Mesothelial cell of epicardium (in vitro differentiated cells): ENCODE measurements at regions not wholly inside any gene's neighbourhood (a gene's known extent, or its start where the extent isn't known, plus 50 kb on each side); places are given as distances from the start of the nearest gene placed in this dataset.
A peak's percentile ranks its signal among the peaks of the same experiment; 100 is the strongest.
"Not testable (repeated sequence)": the region's sequence is repeated elsewhere in the genome, so short reads cannot be mapped to it uniquely, and the experiment has no call there.

Experiments used
- DNase-seq, 2 experiments: peaks; one replicate each; pipeline ENCODE4 v3.0.0; 2021; ENCODE audit warnings: low spot score in 2 of 2; ENCODE audit not compliant: unreplicated experiment in 2 of 2
- H3K27ac Mint-ChIP-seq: 2 replicates; pipeline ENCODE4 v1.8.0; 2021; ENCODE audit warnings: mixed read lengths
- H3K27me3 Mint-ChIP-seq: 2 replicates; pipeline ENCODE4 v1.8.0; 2021; ENCODE audit warnings: low read depth, mixed read lengths
- H3K36me3 Mint-ChIP-seq: 2 replicates; pipeline ENCODE4 v1.8.0; 2021; ENCODE audit warnings: mixed read lengths
- H3K4me1 Mint-ChIP-seq: 2 replicates; pipeline ENCODE4 v1.8.0; 2021; ENCODE audit warnings: mixed read lengths
- H3K4me3 Mint-ChIP-seq: 2 replicates; pipeline ENCODE4 v1.8.0; 2021; ENCODE audit warnings: mild to moderate bottlenecking, moderate library complexity, mixed read lengths
- H3K9me3 Mint-ChIP-seq: 2 replicates; pipeline ENCODE4 v1.8.0; 2021; ENCODE audit warnings: mixed read lengths
- CTCF ChIP-seq: fragments of 200-600 bp; sonication (generic); IDR thresholded peaks from one replicate; pipeline ENCODE4 v1.5.0; 2021; ENCODE audit warnings: antibody characterized with exemption; ENCODE audit not compliant: unreplicated experiment

- no peaks in the 10 kb centered on the region for H3K27me3 Mint-ChIP-seq
- no peaks in the 10 kb centered on the region for H3K36me3 Mint-ChIP-seq
- no peak for TF ChIP-seq CTCF
Observed at GRCh38 chr16:88132836-88133506, 181.7 kb downstream of the BANP start.

GRCh38 chr16:88133507-88133843 is 182.2 kb downstream of the BANP start:
- Mint-ChIP-seq H3K27ac (no peak overlapping the region), H3K4me1 (peaks cover 20% of the 10 kb centered on the region), H3K36me3 (no peaks in the 10 kb centered on the region), H3K9me3 (peaks cover 9% of the 10 kb centered on the region), H3K27me3 (no peaks in the 10 kb centered on the region), H3K4me3 (no peak overlapping the region)
- no peak for DNase-seq
- no peak for TF ChIP-seq CTCF

More at GRCh38 chr16:88132836-88133506, 181.7 kb downstream of the BANP start:
- H3K27ac Mint-ChIP-seq, result no peak overlapping the region
- H3K4me1 Mint-ChIP-seq, result peaks cover 20% of the 10 kb centered on the region
- no peak for DNase-seq
- H3K4me3 Mint-ChIP-seq, result no peak overlapping the region
- H3K9me3 Mint-ChIP-seq, result peaks cover 5% of the 10 kb centered on the region

- not testable (repeated sequence) for H3K36me3 Mint-ChIP-seq, H3K27me3 Mint-ChIP-seq, DNase-seq, H3K27ac Mint-ChIP-seq, H3K4me3 Mint-ChIP-seq
- peaks cover 15% of the 10 kb centered on the region for H3K9me3 Mint-ChIP-seq
- H3K4me1 Mint-ChIP-seq, result peaks cover 20% of the 10 kb centered on the region
Observed at GRCh38 chr16:88134172-88134898, 183.1 kb downstream of the BANP start.

GRCh38 chr16:88134899-88135682 is 183.9 kb downstream of the BANP start:
- peaks cover 21% of the 10 kb centered on the region for H3K9me3 Mint-ChIP-seq
- not testable (repeated sequence) for DNase-seq, H3K36me3 Mint-ChIP-seq, H3K4me3 Mint-ChIP-seq, H3K27me3 Mint-ChIP-seq
- H3K4me1 Mint-ChIP-seq, result peaks cover 20% of the 10 kb centered on the region
- H3K27ac Mint-ChIP-seq, result peak overlapping the region; percentile 69

GRCh38 chr16:88136211-88136713 is 185.0 kb downstream of the BANP start:
- not testable (repeated sequence) for H3K4me3 Mint-ChIP-seq, H3K27ac Mint-ChIP-seq, DNase-seq, H3K27me3 Mint-ChIP-seq, H3K36me3 Mint-ChIP-seq
- Mint-ChIP-seq H3K4me1 (peaks cover 20% of the 10 kb centered on the region), H3K9me3 (peaks cover 24% of the 10 kb centered on the region)

GRCh38 chr16:88136939-88137338 is 185.7 kb downstream of the BANP start:
- not testable (repeated sequence) for DNase-seq, H3K4me3 Mint-ChIP-seq, H3K27ac Mint-ChIP-seq, H3K36me3 Mint-ChIP-seq, H3K27me3 Mint-ChIP-seq
- Mint-ChIP-seq H3K4me1 (peaks cover 20% of the 10 kb centered on the region), H3K9me3 (peaks cover 24% of the 10 kb centered on the region)

- H3K4me3 Mint-ChIP-seq, H3K27me3 Mint-ChIP-seq, H3K27ac Mint-ChIP-seq, H3K36me3 Mint-ChIP-seq, DNase-seq: not testable (repeated sequence)
- peaks cover 24% of the 10 kb centered on the region for H3K9me3 Mint-ChIP-seq
- peaks cover 14% of the 10 kb centered on the region for H3K4me1 Mint-ChIP-seq
Observed at GRCh38 chr16:88139141-88139540, 187.9 kb downstream of the BANP start.

- not testable (repeated sequence) for H3K27ac Mint-ChIP-seq, H3K27me3 Mint-ChIP-seq, H3K4me3 Mint-ChIP-seq, DNase-seq, H3K36me3 Mint-ChIP-seq
- Mint-ChIP-seq H3K9me3 (peaks cover 24% of the 10 kb centered on the region), H3K4me1 (peaks cover 12% of the 10 kb centered on the region)
Observed at GRCh38 chr16:88140195-88140594, 189.0 kb downstream of the BANP start.
